Gastroesophageal sphincter (tissue), 2 donors: ENCODE measurements at regions not wholly inside any gene's neighbourhood (a gene's known extent, or its start where the extent isn't known, plus 50 kb on each side); places are given as distances from the start of the nearest gene placed in this dataset.

ENCODE experiments used
- POLR2A ChIP-seq, 2 donors: fragments of 450-650 bp; IDR thresholded peaks; one replicate each; pipeline ENCODE4 v1.6.1; 2017; ENCODE audit warnings: antibody characterized with exemption in 2 of 2, mild to moderate bottlenecking in 2 of 2, moderate library complexity in 1 of 2
- POLR2AphosphoS5 ChIP-seq: sonication (generic); formaldehyde crosslinking; IDR thresholded peaks from one replicate; pipeline ENCODE4 v1.6.1; 2017; ENCODE audit warnings: antibody characterized with exemption

- TF ChIP-seq POLR2AphosphoS5 (no peak), POLR2A (IDR thresholded peaks at IDR 0.05) (no peak)
Measured at GRCh38 chr16:5649762-5650743, 552.5 kb upstream of the EEF2KMT start.
